ENCODE measurements at regions not wholly inside any gene's neighbourhood (a gene's known extent, or its start where the extent isn't known, plus 50 kb on each side); places are given as distances from the start of the nearest gene placed in this dataset.

- H4K20me1 ChIP-seq (ENCODE audit: insufficient read depth) = no peaks in the 10 kb centered on the region
- no peak for ATAC-seq
- H3K4me3 ChIP-seq (replicated peaks in 1 of 2; ENCODE audit: low read depth in 1 of 2, low read length in 2 of 2) = no peak overlapping the region
- ChIA-PET RAD21 (ENCODE audit: low non-redundant PET in 1 of 2, low total read pairs in 2 of 2, uncharacterized antibody in 2 of 2, unreplicated experiment in 2 of 2) (no interaction called here), CTCF (no interaction called here), POLR2A (no interaction called here)
- no peak for DNase-seq (ENCODE audit: low read depth, low spot score)
- no peaks in the 10 kb centered on the region for H3K36me3 ChIP-seq (ENCODE audit: control insufficient read depth in 1 of 2, insufficient read depth in 2 of 2, low read length in 2 of 2)
- H3K79me2 ChIP-seq (ENCODE audit: insufficient read depth, low read length) = no peaks in the 10 kb centered on the region
- intact Hi-C loops (cut with micrococcal nuclease) = no loop called here
- no peak overlapping the region for H3K27ac ChIP-seq (ENCODE audit: low read depth, low read length)
- TF ChIP-seq SRF (IDR thresholded peaks at IDR 0.05; ENCODE audit: low read depth) (no peak), RAD21 (IDR thresholded peaks at IDR 0.05; ENCODE audit: low read depth) (no peak), POLR2AphosphoS5 (IDR thresholded peaks at IDR 0.05; ENCODE audit: low read depth, low read length) (no peak), EZH2 (IDR thresholded peaks at IDR 0.05) (no peak), JUND (IDR thresholded peaks at IDR 0.05) (no peak), CEBPB (IDR thresholded peaks at IDR 0.05; ENCODE audit: low read depth) (no peak), TCF7L2 (IDR thresholded peaks at IDR 0.05; ENCODE audit: borderline replicate concordance, extremely low read depth, insufficient read depth, insufficient read length) (no peak), ZBTB33 (IDR thresholded peaks at IDR 0.05; ENCODE audit: extremely low read depth, insufficient replicate concordance, low read length) (no peak), POLR2A (IDR thresholded peaks at IDR 0.05; ENCODE audit: borderline replicate concordance, extremely low read depth, insufficient read depth, insufficient read length) (no peak), ZFX (IDR thresholded peaks at IDR 0.05) (no peak), EGR1 (IDR thresholded peaks at IDR 0.05; ENCODE audit: low read depth) (no peak), ZNF274 (IDR thresholded peaks at IDR 0.05; ENCODE audit: low read depth, low read length) (no peak), CTCF (IDR thresholded peaks at IDR 0.05 in 2 of 3, conservative IDR thresholded peaks at IDR 0.05 in 1 of 3; ENCODE audit: borderline replicate concordance in 1 of 3, insufficient read depth in 1 of 3, low read depth in 2 of 3, low read length in 2 of 3) (no peak), FOSL1 (IDR thresholded peaks at IDR 0.05; ENCODE audit: low read depth) (no peak), ATF3 (IDR thresholded peaks at IDR 0.05) (no peak)
- TF ChIP-seq, protein P1, sequence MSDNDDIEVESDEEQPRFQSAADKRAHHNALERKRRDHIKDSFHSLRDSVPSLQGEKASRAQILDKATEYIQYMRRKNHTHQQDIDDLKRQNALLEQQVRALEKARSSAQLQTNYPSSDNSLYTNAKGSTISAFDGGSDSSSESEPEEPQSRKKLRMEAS (IDR thresholded peaks at IDR 0.05) = no peak
- TF ChIP-seq, protein P2, sequence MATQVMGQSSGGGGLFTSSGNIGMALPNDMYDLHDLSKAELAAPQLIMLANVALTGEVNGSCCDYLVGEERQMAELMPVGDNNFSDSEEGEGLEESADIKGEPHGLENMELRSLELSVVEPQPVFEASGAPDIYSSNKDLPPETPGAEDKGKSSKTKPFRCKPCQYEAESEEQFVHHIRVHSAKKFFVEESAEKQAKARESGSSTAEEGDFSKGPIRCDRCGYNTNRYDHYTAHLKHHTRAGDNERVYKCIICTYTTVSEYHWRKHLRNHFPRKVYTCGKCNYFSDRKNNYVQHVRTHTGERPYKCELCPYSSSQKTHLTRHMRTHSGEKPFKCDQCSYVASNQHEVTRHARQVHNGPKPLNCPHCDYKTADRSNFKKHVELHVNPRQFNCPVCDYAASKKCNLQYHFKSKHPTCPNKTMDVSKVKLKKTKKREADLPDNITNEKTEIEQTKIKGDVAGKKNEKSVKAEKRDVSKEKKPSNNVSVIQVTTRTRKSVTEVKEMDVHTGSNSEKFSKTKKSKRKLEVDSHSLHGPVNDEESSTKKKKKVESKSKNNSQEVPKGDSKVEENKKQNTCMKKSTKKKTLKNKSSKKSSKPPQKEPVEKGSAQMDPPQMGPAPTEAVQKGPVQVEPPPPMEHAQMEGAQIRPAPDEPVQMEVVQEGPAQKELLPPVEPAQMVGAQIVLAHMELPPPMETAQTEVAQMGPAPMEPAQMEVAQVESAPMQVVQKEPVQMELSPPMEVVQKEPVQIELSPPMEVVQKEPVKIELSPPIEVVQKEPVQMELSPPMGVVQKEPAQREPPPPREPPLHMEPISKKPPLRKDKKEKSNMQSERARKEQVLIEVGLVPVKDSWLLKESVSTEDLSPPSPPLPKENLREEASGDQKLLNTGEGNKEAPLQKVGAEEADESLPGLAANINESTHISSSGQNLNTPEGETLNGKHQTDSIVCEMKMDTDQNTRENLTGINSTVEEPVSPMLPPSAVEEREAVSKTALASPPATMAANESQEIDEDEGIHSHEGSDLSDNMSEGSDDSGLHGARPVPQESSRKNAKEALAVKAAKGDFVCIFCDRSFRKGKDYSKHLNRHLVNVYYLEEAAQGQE (IDR thresholded peaks at IDR 0.05; ENCODE audit: low read depth) = no peak
- no peaks in the 10 kb centered on the region for H3K27me3 ChIP-seq (ENCODE audit: insufficient read depth, low read length)
- H3K4me2 ChIP-seq (ENCODE audit: low read length) = no peak overlapping the region
- H3K9me3 ChIP-seq (ENCODE audit: control insufficient read depth in 1 of 2, insufficient read depth in 1 of 2, low read depth in 1 of 2, low read length in 2 of 2) = peaks cover 6 to 30% of the 10 kb centered on the region in 2 experiments; a peak in 2 of 4 replicates
- no peaks in the 10 kb centered on the region for H3K4me1 ChIP-seq (ENCODE audit: control insufficient read depth in 1 of 2, insufficient read depth in 2 of 2, low read length in 2 of 2)
- H3K9me2 ChIP-seq (ENCODE audit: insufficient read depth) = no peaks in the 10 kb centered on the region
- BruUV-seq (replicated peaks) = no TSS peak
- no peak overlapping the region for H2AFZ ChIP-seq (ENCODE audit: low read depth, low read length, poor library complexity, severe bottlenecking)
- no peak overlapping the region for H3K9ac ChIP-seq (ENCODE audit: low read length)
Measured at GRCh38 chr2:6143812-6144211, 451.6 kb downstream of the SOX11 start.

All from HCT116 (cell line).